IMR-90 (cell line): ENCODE measurements at regions not wholly inside any gene's neighbourhood (a gene's known extent, or its start where the extent isn't known, plus 50 kb on each side); places are given as distances from the start of the nearest gene placed in this dataset.

Experiments used
- ATAC-seq: fragments of 200-7000 bp; cut with Tn5 transposase; 2 replicates; pipeline ENCODE4 v1.9.1; 2020; ENCODE audit warnings: low read depth, mild to moderate bottlenecking, moderate library complexity
- BruUV-seq: library from RNA; stranded (reverse); fragments of 400-500 nt; replicated peaks from 2 replicates; lab custom pipeline; 2021; lab: Mats Ljungman, UMichigan
- CTCF ChIA-PET: fragments of 300-600 bp; formaldehyde crosslinking; extraction: SDS; loops from one replicate; lab custom pipeline; 2021; ENCODE audit warnings: antibody characterized with exemption; lab: Yijun Ruan, JAX
- POLR2A ChIA-PET: fragments of 300-600 bp; sonication (Branson Sonifier 250); formaldehyde crosslinking; loops from one replicate; lab custom pipeline; 2022; ENCODE audit warnings: antibody characterized with exemption; ENCODE audit not compliant: unreplicated experiment; lab: Charles Lee
- DNase-seq: peaks from one replicate; pipeline ENCODE4 v3.0.0; 2013
- H2AFZ ChIP-seq: replicated peaks from 2 replicates; pipeline ENCODE3; 2013; ENCODE audit warnings: low read length, mild to moderate bottlenecking; ENCODE audit not compliant: poor library complexity
- H2AK5ac ChIP-seq: 2 replicates; pipeline ENCODE4 v1.6.1; 2013; ENCODE audit warnings: low read depth, low read length, inconsistent platforms
- H2AK9ac ChIP-seq: replicated peaks from 2 replicates; pipeline ENCODE3; 2013; ENCODE audit warnings: mild to moderate bottlenecking, low read depth, low read length, moderate library complexity; ENCODE audit not compliant: poor library complexity
- H2BK120ac ChIP-seq: 2 replicates; pipeline ENCODE4 v1.6.1; 2013; ENCODE audit warnings: low read depth, low read length, inconsistent platforms
- H2BK15ac ChIP-seq: 3 replicates; pipeline ENCODE4 v1.6.1; 2013; ENCODE audit warnings: low read depth, low read length, inconsistent platforms
- H2BK20ac ChIP-seq: 2 replicates; pipeline ENCODE4 v1.6.1; 2013; ENCODE audit warnings: low read depth, mild to moderate bottlenecking, inconsistent platforms, low read length, moderate library complexity
- H2BK5ac ChIP-seq: 2 replicates; pipeline ENCODE4 v1.6.1; 2013; ENCODE audit warnings: mild to moderate bottlenecking, low read depth, low read length, inconsistent platforms; ENCODE audit not compliant: poor library complexity, severe bottlenecking
- H3K14ac ChIP-seq: replicated peaks from 2 replicates; pipeline ENCODE4 v1.6.1; 2013; ENCODE audit warnings: low read depth, low read length, inconsistent platforms
- H3K18ac ChIP-seq: 2 replicates; pipeline ENCODE4 v1.6.1; 2013; ENCODE audit warnings: low read depth, low read length, control low read depth
- H3K23ac ChIP-seq: 2 replicates; pipeline ENCODE4 v1.6.1; 2013; ENCODE audit warnings: low read depth, low read length, inconsistent platforms
- H3K27ac ChIP-seq: 2 replicates; pipeline ENCODE4 v1.5.1; 2013; ENCODE audit warnings: mild to moderate bottlenecking, control low read depth, low read length; ENCODE audit not compliant: insufficient read depth
- H3K27me3 ChIP-seq: 2 replicates; pipeline ENCODE4 v1.6.1; 2013; ENCODE audit warnings: low read length; ENCODE audit not compliant: control insufficient read depth, insufficient read depth
- H3K36me3 ChIP-seq: 2 replicates; pipeline ENCODE4 v1.6.1; 2013; ENCODE audit warnings: low read length, mixed read lengths; ENCODE audit not compliant: control insufficient read depth, insufficient read depth
- H3K4ac ChIP-seq: 2 replicates; pipeline ENCODE4 v1.6.1; 2013; ENCODE audit warnings: low read depth, low read length, inconsistent platforms
- H3K4me1 ChIP-seq: 2 replicates; pipeline ENCODE4 v1.6.1; 2013; ENCODE audit warnings: low read length, mixed read lengths; ENCODE audit not compliant: control insufficient read depth, insufficient read depth
- H3K4me2 ChIP-seq: 2 replicates; pipeline ENCODE4 v1.6.1; 2013; ENCODE audit warnings: low read depth, mild to moderate bottlenecking, control low read depth, low read length, moderate library complexity
- H3K4me3 ChIP-seq: 2 replicates; pipeline ENCODE4 v1.5.1; 2013; ENCODE audit warnings: low read depth, mild to moderate bottlenecking, control low read depth, low read length, moderate library complexity; ENCODE audit not compliant: insufficient read depth
- H3K56ac ChIP-seq: 2 replicates; pipeline ENCODE4 v1.6.1; 2013; ENCODE audit warnings: low read length, inconsistent platforms; ENCODE audit not compliant: insufficient read depth; ENCODE audit errors: extremely low read depth
- H3K79me1 ChIP-seq, 2 experiments: 2 replicates each; pipeline ENCODE4 v1.6.1; 2013; ENCODE audit warnings: low read length in 2 of 2, inconsistent platforms in 1 of 2, low read depth in 1 of 2
- H3K9ac ChIP-seq: 2 replicates; pipeline ENCODE4 v1.6.1; 2013; ENCODE audit warnings: low read depth, low read length, control low read depth
- H3K9me1 ChIP-seq: 2 replicates; pipeline ENCODE4 v1.6.1; 2013; ENCODE audit warnings: low read length, inconsistent platforms; ENCODE audit not compliant: insufficient read depth
- H3K9me3 ChIP-seq: 2 replicates; pipeline ENCODE4 v1.6.1; 2013; ENCODE audit warnings: low read length; ENCODE audit not compliant: control insufficient read depth, insufficient read depth
- H4K20me1 ChIP-seq: 2 replicates; pipeline ENCODE4 v1.6.1; 2013; ENCODE audit warnings: low read length, inconsistent platforms; ENCODE audit not compliant: insufficient read depth
- H4K5ac ChIP-seq: 2 replicates; pipeline ENCODE4 v1.6.1; 2013; ENCODE audit warnings: mild to moderate bottlenecking, low read depth, low read length, control low read depth
- H4K8ac ChIP-seq, 2 experiments: 2 replicates each; pipeline ENCODE4 v1.6.1; 2013; ENCODE audit warnings: low read depth in 2 of 2, low read length in 2 of 2, control low read depth in 1 of 2, inconsistent platforms in 1 of 2
- H4K91ac ChIP-seq: 2 replicates; pipeline ENCODE4 v1.6.1; 2013; ENCODE audit warnings: low read depth, low read length, inconsistent platforms; ENCODE audit not compliant: insufficient read depth
- CHD1 ChIP-seq: IDR thresholded peaks from 2 replicates; pipeline ENCODE4 v1.6.1; 2012; ENCODE audit warnings: low read depth, low read length, improper control_type of control experiment
- MXI1 ChIP-seq: IDR thresholded peaks from 2 replicates; pipeline ENCODE4 v1.6.1; 2012; ENCODE audit warnings: low read depth, mild to moderate bottlenecking, low read length, moderate library complexity, borderline replicate concordance
- RAD21 ChIP-seq: IDR thresholded peaks from 2 replicates; pipeline ENCODE4 v1.6.1; 2012; ENCODE audit warnings: low read length, improper control_type of control experiment
- RFX5 ChIP-seq: IDR thresholded peaks from 2 replicates; pipeline ENCODE4 v1.8.0; 2012; ENCODE audit warnings: low read depth, mild to moderate bottlenecking, low read length, moderate library complexity
- SMC3 ChIP-seq: fragments of 150-350 bp; IDR thresholded peaks from 2 replicates; pipeline ENCODE4 v1.6.1; 2016; ENCODE audit warnings: low read depth, mild to moderate bottlenecking, antibody characterized with exemption, low read length, moderate library complexity
- WGBS, 2 experiments: methylation state at CpG; one replicate each; pipeline versions ENCODE4 v1.1.5 to v1.1.7; 2013; ENCODE audit warnings: missing lambda C conversion rate in 2 of 2; ENCODE audit not compliant: insufficient read length in 1 of 2; ENCODE audit errors: extremely low coverage in 2 of 2; 5-methylcytosine and 5-hydroxymethylcytosine counted together
- dilution Hi-C: fragments of 300-500 bp; cut with HindIII; formaldehyde crosslinking; loops from one replicate; pipeline ENCODE4 v1.14.3; 2018; ENCODE audit warnings: low sequenced_read_pairs; ENCODE audit not compliant: unreplicated experiment
- in situ Hi-C: fragments of 300-500 bp; cut with MboI; formaldehyde crosslinking; loops from 3 replicates; pipeline ENCODE4 v1.14.3; 2019; ENCODE audit warnings: low sequenced_read_pairs, inconsistent platforms, mixed read lengths
- intact Hi-C: fragments of 100-400 bp; cut with micrococcal nuclease; formaldehyde crosslinking; loops from 2 replicates; pipeline ENCODE4 v1.10.0; 2022
- TF ChIP-seq, protein P1 (sequence below): fragments of 150-350 bp; IDR thresholded peaks from 2 replicates; pipeline ENCODE4 v1.6.1; 2016; ENCODE audit warnings: low read depth, mild to moderate bottlenecking, low read length, moderate library complexity, borderline replicate concordance
- TF ChIP-seq, protein P2 (sequence below): conservative IDR thresholded peaks from 2 replicates; pipeline ENCODE4 v1.5.1; 2012; ENCODE audit warnings: mild to moderate bottlenecking, low read depth, low read length, improper control_type of control experiment
- TF ChIP-seq, protein P3 (sequence below): fragments of 150-350 bp; IDR thresholded peaks from 2 replicates; pipeline ENCODE4 v1.6.1; 2017; ENCODE audit warnings: mild to moderate bottlenecking, antibody characterized with exemption, low read length, low read depth

- no peaks in the 10 kb centered on the region for H3K9me1 ChIP-seq
- H3K9me3 ChIP-seq: no peaks in the 10 kb centered on the region
- H3K9ac ChIP-seq: no peak overlapping the region
- H3K18ac ChIP-seq: no peak overlapping the region
- H3K4me2 ChIP-seq: no peak overlapping the region
- dilution Hi-C loops: no loop called here
- H2BK20ac ChIP-seq: no peak overlapping the region
- no peak overlapping the region for H2BK5ac ChIP-seq
- no peak overlapping the region for H2BK15ac ChIP-seq
- no peak overlapping the region for H2BK120ac ChIP-seq
- no peak overlapping the region for H4K8ac ChIP-seq
- ChIA-PET POLR2A (interaction anchor here (0.6 kb wide), 2 partner anchors 9 to 25 kb away, joined by 3 read pairs; no protein-coding TSS in a partner anchor), CTCF (no interaction called here)
- WGBS, 2 experiments: no CpG with 5 or more reads among the region's 3 CpGs
- H3K23ac ChIP-seq: no peak overlapping the region
- no peak overlapping the region for H3K14ac ChIP-seq
- in situ Hi-C loops: no loop called here
- no peaks in the 10 kb centered on the region; the same call in 1 of the 2 replicates for H3K27me3 ChIP-seq
- no peak overlapping the region for H4K91ac ChIP-seq
- no peak overlapping the region for H2AK9ac ChIP-seq
- H3K56ac ChIP-seq: no peak overlapping the region
- DNase-seq (no peak), ATAC-seq (no peak)
- TF ChIP-seq, protein P1, sequence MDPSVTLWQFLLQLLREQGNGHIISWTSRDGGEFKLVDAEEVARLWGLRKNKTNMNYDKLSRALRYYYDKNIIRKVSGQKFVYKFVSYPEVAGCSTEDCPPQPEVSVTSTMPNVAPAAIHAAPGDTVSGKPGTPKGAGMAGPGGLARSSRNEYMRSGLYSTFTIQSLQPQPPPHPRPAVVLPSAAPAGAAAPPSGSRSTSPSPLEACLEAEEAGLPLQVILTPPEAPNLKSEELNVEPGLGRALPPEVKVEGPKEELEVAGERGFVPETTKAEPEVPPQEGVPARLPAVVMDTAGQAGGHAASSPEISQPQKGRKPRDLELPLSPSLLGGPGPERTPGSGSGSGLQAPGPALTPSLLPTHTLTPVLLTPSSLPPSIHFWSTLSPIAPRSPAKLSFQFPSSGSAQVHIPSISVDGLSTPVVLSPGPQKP: no peak
- TF ChIP-seq, protein P2, sequence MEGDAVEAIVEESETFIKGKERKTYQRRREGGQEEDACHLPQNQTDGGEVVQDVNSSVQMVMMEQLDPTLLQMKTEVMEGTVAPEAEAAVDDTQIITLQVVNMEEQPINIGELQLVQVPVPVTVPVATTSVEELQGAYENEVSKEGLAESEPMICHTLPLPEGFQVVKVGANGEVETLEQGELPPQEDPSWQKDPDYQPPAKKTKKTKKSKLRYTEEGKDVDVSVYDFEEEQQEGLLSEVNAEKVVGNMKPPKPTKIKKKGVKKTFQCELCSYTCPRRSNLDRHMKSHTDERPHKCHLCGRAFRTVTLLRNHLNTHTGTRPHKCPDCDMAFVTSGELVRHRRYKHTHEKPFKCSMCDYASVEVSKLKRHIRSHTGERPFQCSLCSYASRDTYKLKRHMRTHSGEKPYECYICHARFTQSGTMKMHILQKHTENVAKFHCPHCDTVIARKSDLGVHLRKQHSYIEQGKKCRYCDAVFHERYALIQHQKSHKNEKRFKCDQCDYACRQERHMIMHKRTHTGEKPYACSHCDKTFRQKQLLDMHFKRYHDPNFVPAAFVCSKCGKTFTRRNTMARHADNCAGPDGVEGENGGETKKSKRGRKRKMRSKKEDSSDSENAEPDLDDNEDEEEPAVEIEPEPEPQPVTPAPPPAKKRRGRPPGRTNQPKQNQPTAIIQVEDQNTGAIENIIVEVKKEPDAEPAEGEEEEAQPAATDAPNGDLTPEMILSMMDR: no peak
- TF ChIP-seq CHD1 (no peak), SMC3 (no peak), MXI1 (no peak), RAD21 (no peak), RFX5 (no peak)
- TF ChIP-seq, protein P3, sequence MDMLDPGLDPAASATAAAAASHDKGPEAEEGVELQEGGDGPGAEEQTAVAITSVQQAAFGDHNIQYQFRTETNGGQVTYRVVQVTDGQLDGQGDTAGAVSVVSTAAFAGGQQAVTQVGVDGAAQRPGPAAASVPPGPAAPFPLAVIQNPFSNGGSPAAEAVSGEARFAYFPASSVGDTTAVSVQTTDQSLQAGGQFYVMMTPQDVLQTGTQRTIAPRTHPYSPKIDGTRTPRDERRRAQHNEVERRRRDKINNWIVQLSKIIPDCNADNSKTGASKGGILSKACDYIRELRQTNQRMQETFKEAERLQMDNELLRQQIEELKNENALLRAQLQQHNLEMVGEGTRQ: no peak
- peaks cover 4% of the 10 kb centered on the region for H3K4me1 ChIP-seq
- H2AK5ac ChIP-seq: no peak overlapping the region
- H3K4me3 ChIP-seq: no peak overlapping the region
- H4K20me1 ChIP-seq: no peaks in the 10 kb centered on the region
- no TSS peak for BruUV-seq
- H3K36me3 ChIP-seq: no peaks in the 10 kb centered on the region
- intact Hi-C loops: no loop called here
- H3K79me1 ChIP-seq: no peaks in the 10 kb centered on the region
- H3K27ac ChIP-seq: no peak overlapping the region
- H3K4ac ChIP-seq: no peak overlapping the region
- no peak overlapping the region for H2AFZ ChIP-seq
- no peak overlapping the region for H4K5ac ChIP-seq
Observed at GRCh38 chr12:42663621-42664020, 74.1 kb upstream of the PRICKLE1 start.
